Neural progenitor cell (in vitro differentiated cells): ENCODE measurements at regions not wholly inside any gene's neighbourhood (a gene's known extent, or its start where the extent isn't known, plus 50 kb on each side); places are given as distances from the start of the nearest gene placed in this dataset.

Source experiments
- CTCF ChIP-seq: fragments of 200-600 bp; sonication (generic); IDR thresholded peaks from 2 replicates; pipeline ENCODE4 v1.5.1; 2017; ENCODE audit warnings: antibody characterized with exemption, mild to moderate bottlenecking
- EZH2 ChIP-seq: fragments of 200-600 bp; sonication (generic); IDR thresholded peaks from 2 replicates; pipeline ENCODE4 v1.6.1; 2017; ENCODE audit warnings: antibody characterized with exemption, mild to moderate bottlenecking, moderate library complexity

GRCh38 chr19:28915737-28916460 lies 297.1 kb downstream of the UQCRFS1 start:
- TF ChIP-seq CTCF (no peak), EZH2 (no peak)
